ENCODE measurements at regions not wholly inside any gene's neighbourhood (a gene's known extent, or its start where the extent isn't known, plus 50 kb on each side); places are given as distances from the start of the nearest gene placed in this dataset.

DNA sequence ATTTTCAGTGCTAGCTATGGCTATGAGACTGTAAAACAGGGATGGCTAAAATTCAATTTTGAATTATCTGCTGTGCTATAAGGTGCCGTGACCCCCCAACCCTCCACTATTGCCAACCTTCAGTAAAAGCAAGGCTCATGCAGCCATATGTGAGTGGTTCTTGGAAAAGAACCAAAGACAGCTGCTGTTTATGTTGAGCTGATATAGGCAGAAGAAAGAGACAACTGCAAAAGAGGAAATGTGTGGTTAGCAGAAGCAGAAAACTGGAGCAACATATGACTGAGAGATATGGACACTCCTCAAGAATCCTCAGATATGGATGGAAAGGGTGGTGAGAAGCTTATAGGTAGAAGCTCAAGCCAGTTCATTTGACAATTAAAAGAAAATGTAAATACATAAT, 200.3 kb downstream of the TLE1 start:
- Histone ChIP-seq H3K9me3 (replicated peaks in 1 of 2; ENCODE audit: control insufficient read depth in 2 of 2, insufficient read depth in 1 of 2, low read depth in 1 of 2, low read length in 2 of 2) (no peaks in the 10 kb centered on the region), H2AK5ac (ENCODE audit: low read depth, low read length) (no peak overlapping the region), H3K4me3 (ENCODE audit: low read length in 2 of 2) (no peak overlapping the region), H3K9ac (ENCODE audit: low read depth, low read length, poor library complexity) (no peak overlapping the region), H3K4me2 (ENCODE audit: insufficient read depth, low read length, poor library complexity, severe bottlenecking) (no peak overlapping the region), H2AFZ (ENCODE audit: low read length) (no peak overlapping the region), H2BK15ac (ENCODE audit: low read length) (no peak overlapping the region), H2BK120ac (ENCODE audit: low read depth, low read length) (no peak overlapping the region), H3K4ac (ENCODE audit: low read length) (no peak overlapping the region), H2BK12ac (ENCODE audit: low read length) (no peak overlapping the region), H3K4me1 (ENCODE audit: control insufficient read depth in 2 of 2, insufficient read depth in 1 of 2, low read depth in 1 of 2, low read length in 2 of 2) (no peaks in the 10 kb centered on the region), H3K79me1 (ENCODE audit: low read depth, low read length) (no peaks in the 10 kb centered on the region), H3K18ac (ENCODE audit: low read length) (no peak overlapping the region), H4K91ac (ENCODE audit: low read depth, low read length, poor library complexity) (no peak overlapping the region), H4K8ac (ENCODE audit: low read depth, low read length) (no peak overlapping the region), H3K23ac (ENCODE audit: low read depth, low read length, poor library complexity) (no peak overlapping the region), H2BK5ac (ENCODE audit: low read length) (no peak overlapping the region), H3K36me3 (replicated peaks in 1 of 2; ENCODE audit: control insufficient read depth in 2 of 2, insufficient read depth in 2 of 2, low read length in 2 of 2) (no peaks in the 10 kb centered on the region), H3K27me3 (ENCODE audit: control insufficient read depth in 3 of 3, insufficient read depth in 3 of 3, low read depth in 1 of 3, low read length in 3 of 3) (no peaks in the 10 kb centered on the region), H3K27ac (replicated peaks; ENCODE audit: low read length) (no peak overlapping the region), H3K14ac (ENCODE audit: low read length) (no peak overlapping the region)
- no CpG with 5 or more reads among the region's 1 CpG for WGBS, 2 donors (ENCODE audit: extremely low coverage in 2 of 2, insufficient read length in 2 of 2, insufficient replicate concordance in 1 of 2)
- no peak for DNase-seq (ENCODE audit: low spot score)

DNA sequence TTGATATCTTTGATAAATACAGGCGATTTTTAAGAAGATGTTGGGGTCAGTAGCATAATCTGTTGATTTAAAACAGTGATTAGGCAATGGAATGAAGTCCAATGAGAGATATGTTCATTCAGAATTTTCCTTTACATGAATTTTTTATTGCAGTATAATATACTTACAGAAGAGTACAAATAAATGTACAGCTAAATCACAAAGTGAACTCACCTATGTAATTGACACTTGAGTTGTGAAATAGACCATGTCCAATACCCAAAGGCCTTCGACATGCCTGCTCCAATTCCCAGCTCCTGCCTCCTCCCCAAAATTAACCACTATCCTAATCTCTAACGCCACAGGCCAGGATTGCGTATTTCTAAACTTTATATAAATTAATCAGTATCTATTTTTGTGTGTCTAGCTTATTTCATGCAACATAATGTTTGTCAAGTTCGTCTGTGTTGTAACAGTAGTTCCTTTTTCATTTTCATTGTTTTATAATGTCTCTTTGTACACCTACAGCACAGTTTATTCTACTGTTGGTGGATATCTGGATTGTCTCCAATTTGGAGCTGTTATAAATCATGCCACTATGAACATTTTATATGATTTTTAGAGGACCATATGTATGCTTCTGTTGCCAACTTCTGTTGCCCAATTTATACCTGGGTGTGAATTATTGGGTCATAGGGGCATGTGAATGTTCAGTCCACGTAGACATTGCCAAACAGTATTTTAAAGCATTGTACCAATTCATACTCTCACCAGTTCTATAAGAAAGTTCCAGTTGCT, 208.3 kb downstream of the TLE1 start:
- Histone ChIP-seq H3K18ac (ENCODE audit: low read length) (no peak overlapping the region), H2AK5ac (ENCODE audit: low read depth, low read length) (no peak overlapping the region), H3K4me1 (ENCODE audit: control insufficient read depth in 2 of 2, insufficient read depth in 1 of 2, low read depth in 1 of 2, low read length in 2 of 2) (peaks cover 0 to 2% of the 10 kb centered on the region in 2 donors), H3K9me3 (replicated peaks in 1 of 2; ENCODE audit: control insufficient read depth in 2 of 2, insufficient read depth in 1 of 2, low read depth in 1 of 2, low read length in 2 of 2) (no peaks in the 10 kb centered on the region), H2BK120ac (ENCODE audit: low read depth, low read length) (no peak overlapping the region), H2AFZ (ENCODE audit: low read length) (no peak overlapping the region), H4K91ac (ENCODE audit: low read depth, low read length, poor library complexity) (no peak overlapping the region), H3K27ac (replicated peaks; ENCODE audit: low read length) (no peak overlapping the region), H3K4ac (ENCODE audit: low read length) (no peak overlapping the region), H3K23ac (ENCODE audit: low read depth, low read length, poor library complexity) (no peak overlapping the region), H3K36me3 (replicated peaks in 1 of 2; ENCODE audit: control insufficient read depth in 2 of 2, insufficient read depth in 2 of 2, low read length in 2 of 2) (no peaks in the 10 kb centered on the region), H4K8ac (ENCODE audit: low read depth, low read length) (no peak overlapping the region), H2BK15ac (ENCODE audit: low read length) (no peak overlapping the region), H3K4me2 (ENCODE audit: insufficient read depth, low read length, poor library complexity, severe bottlenecking) (no peak overlapping the region), H3K4me3 (ENCODE audit: low read length in 2 of 2) (no peak overlapping the region), H3K9ac (ENCODE audit: low read depth, low read length, poor library complexity) (no peak overlapping the region), H3K79me1 (ENCODE audit: low read depth, low read length) (no peaks in the 10 kb centered on the region), H2BK5ac (ENCODE audit: low read length) (no peak overlapping the region), H2BK12ac (ENCODE audit: low read length) (no peak overlapping the region), H3K14ac (ENCODE audit: low read length) (no peak overlapping the region), H3K27me3 (ENCODE audit: control insufficient read depth in 3 of 3, insufficient read depth in 3 of 3, low read depth in 1 of 3, low read length in 3 of 3) (no peaks in the 10 kb centered on the region)
- no CpG with 5 or more reads among the region's 6 CpGs for WGBS, 2 donors (ENCODE audit: extremely low coverage in 2 of 2, insufficient read length in 2 of 2, insufficient replicate concordance in 1 of 2)
- no peak for DNase-seq (ENCODE audit: low spot score)

DNA sequence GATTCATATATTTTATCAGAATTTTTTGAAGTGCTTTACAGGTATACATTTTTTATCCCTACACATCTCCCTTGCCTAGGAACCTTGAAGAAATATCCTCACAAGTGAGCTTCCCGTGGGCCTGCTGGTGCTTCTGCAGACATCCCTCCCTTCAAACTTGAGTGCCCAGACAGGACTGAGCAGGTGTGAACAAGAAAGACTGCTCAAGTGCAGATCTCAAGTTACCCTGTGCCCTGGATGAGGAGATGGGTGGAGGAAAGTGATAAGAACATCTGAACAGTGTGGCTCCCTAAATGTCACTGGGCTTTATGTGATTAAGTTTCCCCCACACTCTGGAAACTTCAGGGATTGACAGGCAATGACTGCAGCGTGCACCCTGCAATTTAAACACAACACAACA, 209.8 kb downstream of the TLE1 start:
- Histone ChIP-seq H3K27me3 (ENCODE audit: control insufficient read depth in 3 of 3, insufficient read depth in 3 of 3, low read depth in 1 of 3, low read length in 3 of 3) (no peaks in the 10 kb centered on the region), H3K4me2 (ENCODE audit: insufficient read depth, low read length, poor library complexity, severe bottlenecking) (no peak overlapping the region), H2BK120ac (ENCODE audit: low read depth, low read length) (no peak overlapping the region), H3K4me1 (ENCODE audit: control insufficient read depth in 2 of 2, insufficient read depth in 1 of 2, low read depth in 1 of 2, low read length in 2 of 2) (peaks cover 0 to 2% of the 10 kb centered on the region in 2 donors), H2BK5ac (ENCODE audit: low read length) (no peak overlapping the region), H3K4ac (ENCODE audit: low read length) (no peak overlapping the region), H3K4me3 (ENCODE audit: low read length in 2 of 2) (no peak overlapping the region), H4K91ac (ENCODE audit: low read depth, low read length, poor library complexity) (no peak overlapping the region), H2BK12ac (ENCODE audit: low read length) (no peak overlapping the region), H3K79me1 (ENCODE audit: low read depth, low read length) (no peaks in the 10 kb centered on the region), H2AK5ac (ENCODE audit: low read depth, low read length) (no peak overlapping the region), H4K8ac (ENCODE audit: low read depth, low read length) (no peak overlapping the region), H3K36me3 (replicated peaks in 1 of 2; ENCODE audit: control insufficient read depth in 2 of 2, insufficient read depth in 2 of 2, low read length in 2 of 2) (no peaks in the 10 kb centered on the region), H3K23ac (ENCODE audit: low read depth, low read length, poor library complexity) (no peak overlapping the region), H2AFZ (ENCODE audit: low read length) (no peak overlapping the region), H3K27ac (replicated peaks; ENCODE audit: low read length) (no peak overlapping the region), H3K18ac (ENCODE audit: low read length) (no peak overlapping the region), H3K14ac (ENCODE audit: low read length) (no peak overlapping the region), H2BK15ac (ENCODE audit: low read length) (no peak overlapping the region), H3K9ac (ENCODE audit: low read depth, low read length, poor library complexity) (no peak overlapping the region), H3K9me3 (replicated peaks in 1 of 2; ENCODE audit: control insufficient read depth in 2 of 2, insufficient read depth in 1 of 2, low read depth in 1 of 2, low read length in 2 of 2) (no peaks in the 10 kb centered on the region)
- no peak for DNase-seq (ENCODE audit: low spot score)
- WGBS, 2 donors (ENCODE audit: extremely low coverage in 2 of 2, insufficient read length in 2 of 2, insufficient replicate concordance in 1 of 2) = no CpG with 5 or more reads among the region's 2 CpGs

DNA sequence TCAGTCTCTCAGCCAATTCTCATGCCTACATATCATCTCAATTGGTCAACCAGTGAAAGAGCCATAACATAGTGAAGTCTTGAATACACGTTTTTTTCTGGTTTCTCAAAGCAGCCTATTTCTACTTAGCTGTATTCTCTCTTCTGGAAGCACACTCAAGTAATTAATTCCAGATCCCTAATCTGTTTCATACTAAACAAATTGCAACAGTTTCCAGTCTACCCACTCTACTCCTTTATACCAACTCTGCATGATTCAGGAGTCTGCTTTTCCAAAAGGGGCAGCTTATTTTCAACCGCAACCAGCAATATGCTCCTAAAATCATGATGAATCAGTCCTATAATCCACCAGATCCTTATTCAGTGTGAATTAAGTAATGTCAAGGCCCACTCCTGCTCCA, 211.7 kb downstream of the TLE1 start:
- no peak overlapping the region for H3K9ac ChIP-seq (ENCODE audit: low read depth, low read length, poor library complexity)
- H2BK15ac ChIP-seq (ENCODE audit: low read length) = no peak overlapping the region
- H4K8ac ChIP-seq (ENCODE audit: low read depth, low read length) = no peak overlapping the region
- H3K4me2 ChIP-seq (ENCODE audit: insufficient read depth, low read length, poor library complexity, severe bottlenecking) = no peak overlapping the region
- H3K9me3 ChIP-seq (replicated peaks in 1 of 2; ENCODE audit: control insufficient read depth in 2 of 2, insufficient read depth in 1 of 2, low read depth in 1 of 2, low read length in 2 of 2) = no peaks in the 10 kb centered on the region
- no peak overlapping the region for H3K27ac ChIP-seq (replicated peaks; ENCODE audit: low read length)
- H3K23ac ChIP-seq (ENCODE audit: low read depth, low read length, poor library complexity) = no peak overlapping the region
- H2BK120ac ChIP-seq (ENCODE audit: low read depth, low read length) = no peak overlapping the region
- no peaks in the 10 kb centered on the region for H3K27me3 ChIP-seq (ENCODE audit: control insufficient read depth in 3 of 3, insufficient read depth in 3 of 3, low read depth in 1 of 3, low read length in 3 of 3)
- H2BK5ac ChIP-seq (ENCODE audit: low read length) = no peak overlapping the region
- DNase-seq (ENCODE audit: low spot score) = no peak
- H3K14ac ChIP-seq (ENCODE audit: low read length) = no peak overlapping the region
- H3K4ac ChIP-seq (ENCODE audit: low read length) = no peak overlapping the region
- peaks cover 0 to 2% of the 10 kb centered on the region in 2 donors for H3K4me1 ChIP-seq (ENCODE audit: control insufficient read depth in 2 of 2, insufficient read depth in 1 of 2, low read depth in 1 of 2, low read length in 2 of 2)
- H3K18ac ChIP-seq (ENCODE audit: low read length) = no peak overlapping the region
- WGBS, 2 donors (ENCODE audit: extremely low coverage in 2 of 2, insufficient read length in 2 of 2, insufficient replicate concordance in 1 of 2) = no CpG with 5 or more reads among the region's 2 CpGs
- no peak overlapping the region for H2AFZ ChIP-seq (ENCODE audit: low read length)
- H3K79me1 ChIP-seq (ENCODE audit: low read depth, low read length) = no peaks in the 10 kb centered on the region
- no peak overlapping the region for H3K4me3 ChIP-seq (ENCODE audit: low read length in 2 of 2)
- H2AK5ac ChIP-seq (ENCODE audit: low read depth, low read length) = no peak overlapping the region
- no peak overlapping the region for H4K91ac ChIP-seq (ENCODE audit: low read depth, low read length, poor library complexity)
- no peak overlapping the region for H2BK12ac ChIP-seq (ENCODE audit: low read length)
- H3K36me3 ChIP-seq (replicated peaks in 1 of 2; ENCODE audit: control insufficient read depth in 2 of 2, insufficient read depth in 2 of 2, low read length in 2 of 2) = no peaks in the 10 kb centered on the region
